GM12874 (cell line): ENCODE measurements at regions not wholly inside any gene's neighbourhood (a gene's known extent, or its start where the extent isn't known, plus 50 kb on each side); places are given as distances from the start of the nearest gene placed in this dataset.

ENCODE experiments used
- CTCF ChIP-seq: IDR thresholded peaks from 2 replicates; pipeline ENCODE4 v1.5.1; 2011; ENCODE audit warnings: low read depth, mild to moderate bottlenecking, control low read depth, low read length, moderate library complexity; ENCODE audit not compliant: insufficient read depth

- TF ChIP-seq CTCF: no peak
Measured at GRCh38 chr4:183828839-183829238, 76.3 kb upstream of the STOX2 start.

- TF ChIP-seq CTCF: no peak
Measured at GRCh38 chr4:183830438-183830985, 74.6 kb upstream of the STOX2 start.

GRCh38 chr4:183831026-183831446, 74.1 kb upstream of the STOX2 start:
- no peak for TF ChIP-seq CTCF

GRCh38 chr4:183831683-183832082, 73.4 kb upstream of the STOX2 start:
- no peak for TF ChIP-seq CTCF

- TF ChIP-seq CTCF: no peak
Measured at GRCh38 chr4:183832776-183833450, 72.2 kb upstream of the STOX2 start.

GRCh38 chr4:183834252-183834651, 70.9 kb upstream of the STOX2 start:
- TF ChIP-seq CTCF: no peak

GRCh38 chr4:183837222-183837621, 67.9 kb upstream of the STOX2 start:
- no peak for TF ChIP-seq CTCF
